B cell (primary cell): ENCODE measurements at regions not wholly inside any gene's neighbourhood (a gene's known extent, or its start where the extent isn't known, plus 50 kb on each side); places are given as distances from the start of the nearest gene placed in this dataset.

ENCODE experiments used
- ATAC-seq: fragments of 200-7000 bp; cut with Tn5 transposase; one replicate; pipeline ENCODE4 v1.10.0; 2021; ENCODE audit warnings: low read depth, mild to moderate bottlenecking, moderate number of reproducible peaks, moderate library complexity
- CTCF ChIA-PET: fragments of 350-600 bp; sonication (Branson Sonifier 250); formaldehyde crosslinking; loops from one replicate; lab custom pipeline; 2021; ENCODE audit warnings: antibody characterized with exemption, inconsistent platforms; lab: Charles Lee
- POLR2A ChIA-PET: fragments of 350-600 bp; sonication (Branson Sonifier 250); formaldehyde crosslinking; loops from one replicate; lab custom pipeline; 2021; ENCODE audit warnings: antibody characterized with exemption; lab: Charles Lee
- DNase-seq: peaks from one replicate; pipeline ENCODE4 v3.0.0; 2013
- H2AFZ ChIP-seq: 2 replicates; pipeline ENCODE4 v1.6.1; 2012; ENCODE audit warnings: mild to moderate bottlenecking, low read depth, low read length; ENCODE audit not compliant: insufficient read depth, poor library complexity, severe bottlenecking
- H3K27ac ChIP-seq, 2 donors: 1 replicate in 1 of 2; 2 replicates in 1 of 2; pipeline ENCODE4 v1.5.1; 2012 to 2013; ENCODE audit warnings: low read length in 2 of 2, mild to moderate bottlenecking in 2 of 2, moderate library complexity in 1 of 2
- H3K27me3 ChIP-seq, 4 experiments: fragments of 200-600 bp in 1 of 4; sonication (generic) in 1 of 4; replicated peaks in 1 of 4; 1 replicate in 2 of 4; 2 replicates in 2 of 4; pipeline versions ENCODE4 v1.6.1 to v1.7.0; 2013 to 2016; ENCODE audit warnings: low read length in 3 of 4, mild to moderate bottlenecking in 2 of 4, mixed read lengths in 1 of 4, moderate library complexity in 1 of 4; ENCODE audit not compliant: insufficient read depth in 4 of 4, control insufficient read depth in 3 of 4; ENCODE audit errors: control extremely low read depth in 1 of 4
- H3K36me3 ChIP-seq, 2 experiments: replicated peaks in 1 of 2; 1 replicate in 1 of 2; 2 replicates in 1 of 2; pipeline versions ENCODE4 v1.6.1 to v1.7.1; 2013; ENCODE audit warnings: low read length in 1 of 2; ENCODE audit not compliant: insufficient read depth in 2 of 2, control insufficient read depth in 1 of 2; ENCODE audit errors: control extremely low read depth in 1 of 2, extremely low read depth in 1 of 2
- H3K4me1 ChIP-seq, 2 donors: fragments of 200-600 bp in 1 of 2; sonication (generic) in 1 of 2; 1 replicate in 1 of 2; 2 replicates in 1 of 2; pipeline versions ENCODE4 v1.5.1 to v1.6.1; 2013 to 2017; ENCODE audit warnings: low read length in 2 of 2; ENCODE audit not compliant: control insufficient read depth in 2 of 2, insufficient read depth in 2 of 2
- H3K4me2 ChIP-seq: replicated peaks from 2 replicates; pipeline ENCODE3; 2012; ENCODE audit warnings: mild to moderate bottlenecking, low read depth, low read length; ENCODE audit not compliant: poor library complexity, severe bottlenecking
- H3K4me3 ChIP-seq, 5 experiments: fragments of 200-600 bp in 1 of 5; sonication (generic) in 1 of 5; 1 replicate in 3 of 5; 2 replicates in 2 of 5; pipeline versions ENCODE4 v1.5.1 to v1.7.0; 2011 to 2016; ENCODE audit warnings: low read length in 4 of 5, mild to moderate bottlenecking in 4 of 5, low read depth in 2 of 5, control low read depth in 1 of 5, moderate library complexity in 1 of 5; ENCODE audit not compliant: insufficient read depth in 1 of 5; ENCODE audit errors: control extremely low read depth in 1 of 5, extremely low read depth in 1 of 5
- H3K79me2 ChIP-seq: fragments of 200-600 bp; sonication (generic); one replicate; pipeline ENCODE4 v1.6.0; 2016; ENCODE audit warnings: low read length; ENCODE audit not compliant: control insufficient read depth, insufficient read depth
- H3K9ac ChIP-seq: fragments of 200-600 bp; sonication (generic); 2 replicates; pipeline ENCODE4 v1.6.1; 2017; ENCODE audit warnings: mild to moderate bottlenecking, low read length, moderate library complexity
- H3K9me3 ChIP-seq, 3 donors: one replicate each; pipeline versions ENCODE4 v1.6.1 to v1.7.1; 2013; ENCODE audit warnings: low read length in 2 of 3; ENCODE audit not compliant: control insufficient read depth in 2 of 3, insufficient read depth in 1 of 3; ENCODE audit errors: control extremely low read depth in 1 of 3
- H4K20me1 ChIP-seq: 2 replicates; pipeline ENCODE4 v1.6.0; 2012; ENCODE audit warnings: mild to moderate bottlenecking, low read length; ENCODE audit not compliant: insufficient read depth, control insufficient read depth, poor library complexity, severe bottlenecking
- H3K27ac Mint-ChIP-seq: one replicate; pipeline ENCODE4 v1.8.0; 2021; ENCODE audit warnings: mixed read lengths
- H3K27me3 Mint-ChIP-seq: one replicate; pipeline ENCODE4 v1.8.0; 2021; ENCODE audit warnings: mixed read lengths
- H3K4me1 Mint-ChIP-seq: one replicate; pipeline ENCODE4 v1.8.0; 2021; ENCODE audit warnings: mixed read lengths
- H3K4me3 Mint-ChIP-seq: one replicate; pipeline ENCODE4 v1.8.0; 2021; ENCODE audit warnings: mixed read lengths
- H3K9me3 Mint-ChIP-seq: one replicate; pipeline ENCODE4 v1.8.0; 2022; ENCODE audit warnings: mixed read lengths; ENCODE audit not compliant: insufficient read depth
- EZH2 ChIP-seq: IDR thresholded peaks from 2 replicates; pipeline ENCODE4 v1.6.1; 2012; ENCODE audit warnings: borderline replicate concordance, low read depth, mild to moderate bottlenecking, moderate library complexity, low read length; ENCODE audit not compliant: insufficient read depth, poor library complexity, severe bottlenecking
- WGBS: methylation state at CpG from one replicate; pipeline ENCODE4 v1.1.5; 2013; ENCODE audit warnings: missing lambda C conversion rate; ENCODE audit not compliant: insufficient coverage; 5-methylcytosine and 5-hydroxymethylcytosine counted together
- intact Hi-C: fragments of 100-400 bp; cut with micrococcal nuclease; formaldehyde crosslinking; loops from one replicate; pipeline ENCODE4 v1.10.0; 2022
- TF ChIP-seq, protein P1 (sequence below): fragments of 200-600 bp; IDR thresholded peaks from one replicate; pipeline ENCODE4 v1.8.0; 2022; ENCODE audit warnings: antibody characterized with exemption, mild to moderate bottlenecking

DNA sequence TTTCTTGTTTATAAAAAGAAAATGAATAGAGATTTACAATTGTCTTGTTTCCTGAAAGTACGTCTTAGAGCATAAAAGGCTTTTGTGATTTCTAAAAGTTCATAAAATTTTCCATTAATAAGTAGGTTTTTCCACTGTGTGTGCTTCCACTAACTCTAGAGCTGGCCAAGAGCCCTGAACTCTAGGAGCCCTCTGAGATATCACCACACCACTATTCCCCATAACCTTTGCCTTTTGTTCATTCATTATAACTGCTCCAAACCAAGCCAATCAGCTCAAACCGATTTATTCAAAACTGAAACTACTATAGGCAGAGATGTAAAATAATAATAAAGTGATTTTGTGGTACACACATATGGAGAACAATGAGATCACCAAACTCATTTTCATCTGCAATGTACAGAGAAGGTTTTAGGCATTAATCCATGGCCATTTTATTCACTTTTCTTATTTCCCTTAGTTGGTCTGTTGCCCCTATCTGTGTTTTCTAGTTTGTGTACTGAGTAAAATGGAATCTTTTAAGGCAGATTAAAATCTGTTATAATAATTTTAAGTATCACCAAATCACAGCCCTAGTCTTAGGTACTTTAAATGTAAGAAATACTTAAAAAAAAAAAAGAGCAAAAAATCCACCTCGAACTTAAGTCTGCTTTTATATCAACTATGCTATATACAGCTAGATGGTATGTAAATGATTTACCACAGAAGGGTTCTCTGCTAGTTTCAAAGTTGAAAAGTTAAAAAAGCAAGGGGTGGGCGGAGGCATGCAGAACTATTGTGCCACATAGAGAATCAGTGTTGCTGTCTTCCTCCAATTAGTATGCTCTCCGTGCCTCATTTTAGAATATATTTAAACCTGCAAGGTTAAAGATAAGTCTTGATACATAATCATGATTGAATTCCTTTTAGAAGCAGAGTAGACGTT lies 311.3 kb downstream of the KLF12 start:
- Mint-ChIP-seq H3K27ac (no peak overlapping the region), H3K4me1 (peaks cover 26% of the 10 kb centered on the region), H3K9me3 (no peaks in the 10 kb centered on the region), H3K27me3 (no peaks in the 10 kb centered on the region), H3K4me3 (no peak overlapping the region)
- Histone ChIP-seq H3K27ac (no peak overlapping the region), H3K79me2 (peaks cover 14% of the 10 kb centered on the region), H2AFZ (no peak overlapping the region), H4K20me1 (peaks cover 14% of the 10 kb centered on the region), H3K36me3 (peaks cover 0 to 5% of the 10 kb centered on the region in 2 experiments), H3K4me1 (peaks cover 13 to 14% of the 10 kb centered on the region in 2 donors), H3K9ac (no peak overlapping the region), H3K4me2 (no peak overlapping the region), H3K9me3 (no peaks in the 10 kb centered on the region), H3K27me3 (no peaks in the 10 kb centered on the region), H3K4me3 (no peak overlapping the region)
- ChIA-PET CTCF (interaction anchor here (0.6 to 1.5 kb wide), 3 partner anchors 13 to 1019 kb away, joined by 3 to 4 read pairs (median 4); no protein-coding TSS in a partner anchor), POLR2A (no interaction called here)
- no peak for ATAC-seq
- 83% methylated on average over 1 of the region's 6 CpGs for WGBS
- no peak for DNase-seq
- TF ChIP-seq EZH2: no peak
- TF ChIP-seq, protein P1, sequence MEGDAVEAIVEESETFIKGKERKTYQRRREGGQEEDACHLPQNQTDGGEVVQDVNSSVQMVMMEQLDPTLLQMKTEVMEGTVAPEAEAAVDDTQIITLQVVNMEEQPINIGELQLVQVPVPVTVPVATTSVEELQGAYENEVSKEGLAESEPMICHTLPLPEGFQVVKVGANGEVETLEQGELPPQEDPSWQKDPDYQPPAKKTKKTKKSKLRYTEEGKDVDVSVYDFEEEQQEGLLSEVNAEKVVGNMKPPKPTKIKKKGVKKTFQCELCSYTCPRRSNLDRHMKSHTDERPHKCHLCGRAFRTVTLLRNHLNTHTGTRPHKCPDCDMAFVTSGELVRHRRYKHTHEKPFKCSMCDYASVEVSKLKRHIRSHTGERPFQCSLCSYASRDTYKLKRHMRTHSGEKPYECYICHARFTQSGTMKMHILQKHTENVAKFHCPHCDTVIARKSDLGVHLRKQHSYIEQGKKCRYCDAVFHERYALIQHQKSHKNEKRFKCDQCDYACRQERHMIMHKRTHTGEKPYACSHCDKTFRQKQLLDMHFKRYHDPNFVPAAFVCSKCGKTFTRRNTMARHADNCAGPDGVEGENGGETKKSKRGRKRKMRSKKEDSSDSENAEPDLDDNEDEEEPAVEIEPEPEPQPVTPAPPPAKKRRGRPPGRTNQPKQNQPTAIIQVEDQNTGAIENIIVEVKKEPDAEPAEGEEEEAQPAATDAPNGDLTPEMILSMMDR: no peak
- intact Hi-C loops: no loop called here

DNA sequence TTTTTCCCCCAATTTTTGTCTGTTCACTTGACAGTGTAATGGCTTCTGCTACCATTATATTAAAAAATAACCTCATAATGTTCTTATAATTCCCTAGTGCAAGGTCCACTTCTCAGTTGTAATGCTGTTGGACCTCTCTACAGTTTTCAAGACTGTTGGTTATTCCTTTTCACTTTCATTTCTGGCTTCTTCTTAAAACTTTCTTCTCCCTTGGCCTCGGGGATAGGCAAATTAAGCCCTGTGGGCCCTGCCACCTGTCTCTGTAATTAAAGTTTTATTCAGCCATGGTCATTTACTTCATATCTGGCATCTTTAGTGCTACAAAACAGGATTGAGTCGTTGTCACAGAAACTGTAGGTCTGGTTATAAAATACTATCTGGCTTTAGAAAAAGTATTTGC lies 313.5 kb downstream of the KLF12 start:
- Histone ChIP-seq H3K9me3 (no peaks in the 10 kb centered on the region), H4K20me1 (peaks cover 14% of the 10 kb centered on the region), H3K4me1 (peaks cover 13 to 14% of the 10 kb centered on the region in 2 donors), H3K9ac (peak overlapping the region; percentile 13), H3K27me3 (no peaks in the 10 kb centered on the region), H3K4me3 (no peak overlapping the region), H3K27ac (peak overlapping the region in 1 of 2 donors; percentile 24), H3K4me2 (peak overlapping the region; percentile 31), H3K79me2 (peaks cover 10% of the 10 kb centered on the region), H2AFZ (no peak overlapping the region), H3K36me3 (peaks cover 0 to 6% of the 10 kb centered on the region in 2 experiments)
- intact Hi-C loops: no loop called here
- no peaks in the 10 kb centered on the region for H3K27me3 Mint-ChIP-seq
- H3K4me1 Mint-ChIP-seq: peaks cover 26% of the 10 kb centered on the region
- no peak overlapping the region for H3K27ac Mint-ChIP-seq
- WGBS: no CpG with 5 or more reads among the region's 2 CpGs
- ChIA-PET POLR2A (no interaction called here), CTCF (interaction anchor here (0.5 to 1.2 kb wide), 3 partner anchors 14 to 479 kb away, joined by 3 read pairs; no protein-coding TSS in a partner anchor)
- no peaks in the 10 kb centered on the region for H3K9me3 Mint-ChIP-seq
- DNase-seq: no peak
- H3K4me3 Mint-ChIP-seq: no peak overlapping the region
- no peak for ATAC-seq
- TF ChIP-seq, protein P1: no peak
- TF ChIP-seq EZH2: no peak
